Transverse colon (tissue), 4 donors: ENCODE measurements at regions not wholly inside any gene's neighbourhood (a gene's known extent, or its start where the extent isn't known, plus 50 kb on each side); places are given as distances from the start of the nearest gene placed in this dataset.

Experiments used
- DNase-seq: peaks from one replicate; pipeline ENCODE4 v3.0.0-alpha.2; 2019
- H3K27ac ChIP-seq, 4 donors: fragments of 200-600 bp; sonication (generic); 2 replicates each; pipeline ENCODE4 v1.5.1; 2016 to 2018; ENCODE audit warnings: inconsistent platforms in 4 of 4
- H3K27me3 ChIP-seq: fragments of 200-600 bp; sonication (generic); 2 replicates; pipeline ENCODE4 v1.5.1; 2017; ENCODE audit warnings: inconsistent platforms
- H3K36me3 ChIP-seq, 4 donors: fragments of 200-600 bp; sonication (generic); 2 replicates each; pipeline ENCODE4 v1.5.1; 2017 to 2019; ENCODE audit warnings: inconsistent platforms in 4 of 4
- H3K4me1 ChIP-seq, 4 donors: fragments of 200-600 bp; sonication (generic); 2 replicates each; pipeline ENCODE4 v1.5.1; 2017 to 2020; ENCODE audit warnings: inconsistent platforms in 4 of 4
- H3K4me3 ChIP-seq, 4 donors: fragments of 200-600 bp; sonication (generic); 1 replicate in 1 of 4; 2 replicates in 3 of 4; pipeline versions ENCODE4 v1.5.1 to v1.6.1; 2017 to 2019; ENCODE audit warnings: inconsistent platforms in 4 of 4
- H3K9me3 ChIP-seq, 2 donors: fragments of 200-600 bp; sonication (generic); 2 replicates each; pipeline ENCODE4 v1.5.1; 2017 to 2019; ENCODE audit warnings: inconsistent platforms in 2 of 2
- CTCF ChIP-seq, 5 experiments: fragments of 200-600 bp in 3 of 5; fragments of 450-650 bp in 2 of 5; sonication (generic) in 3 of 5; IDR thresholded peaks; 1 replicate in 2 of 5; 2 replicates in 3 of 5; pipeline ENCODE4 v1.5.1; 2016 to 2017; ENCODE audit warnings: antibody characterized with exemption in 5 of 5, inconsistent platforms in 3 of 5, mild to moderate bottlenecking in 2 of 5, moderate library complexity in 1 of 5
- EP300 ChIP-seq: sonication (generic); formaldehyde crosslinking; IDR thresholded peaks from one replicate; pipeline ENCODE4 v1.6.1; 2017; ENCODE audit warnings: antibody characterized with exemption, low read depth
- POLR2A ChIP-seq: fragments of 450-650 bp; IDR thresholded peaks from one replicate; pipeline ENCODE4 v1.6.1; 2016; ENCODE audit warnings: antibody characterized with exemption, mild to moderate bottlenecking, moderate library complexity
- POLR2AphosphoS5 ChIP-seq, 3 donors: sonication (generic); formaldehyde crosslinking; IDR thresholded peaks; one replicate each; pipeline ENCODE4 v1.6.1; 2016; ENCODE audit warnings: antibody characterized with exemption in 3 of 3
- WGBS, 2 donors: methylation state at CpG; one replicate each; pipeline ENCODE4 v1.1.5; 2018; ENCODE audit warnings: low coverage in 1 of 2; 5-methylcytosine and 5-hydroxymethylcytosine counted together
- in situ Hi-C, 4 donors: fragments of 200-750 bp; cut with MboI; loops; one replicate each; pipeline versions ENCODE4 v1.15.0 to v1.15.1; 2017; ENCODE audit warnings: low sequenced_read_pairs in 3 of 4, low pct_ligation_motif_present in 1 of 4, low pct_unique_long_range_greater_than_20kb in 1 of 4
- intact Hi-C: fragments of 100-400 bp; cut with DNase I; formaldehyde crosslinking; loops from one replicate; pipeline ENCODE4 v1.15.1; 2023; ENCODE audit warnings: low total_unique reads

- Histone ChIP-seq H3K4me3 (no peak overlapping the region), H3K4me1 (no peaks in the 10 kb centered on the region), H3K36me3 (no peaks in the 10 kb centered on the region), H3K27ac (no peak overlapping the region), H3K9me3 (no peaks in the 10 kb centered on the region), H3K27me3 (no peaks in the 10 kb centered on the region)
- WGBS, 2 donors: 67 to 89% methylated on average over 2 of the region's 2 CpGs
- DNase-seq: no peak
- TF ChIP-seq POLR2AphosphoS5 (IDR thresholded peaks at IDR 0.05) (no peak), POLR2A (no peak), EP300 (no peak), CTCF (IDR thresholded peaks at IDR 0.05) (no peak)
- in situ Hi-C loops: no loop called here
- intact Hi-C loops: no loop called here
These were observed 388.9 kb upstream of the RGPD4 start for GRCh38 chr2:107437807-107438206.

DNA sequence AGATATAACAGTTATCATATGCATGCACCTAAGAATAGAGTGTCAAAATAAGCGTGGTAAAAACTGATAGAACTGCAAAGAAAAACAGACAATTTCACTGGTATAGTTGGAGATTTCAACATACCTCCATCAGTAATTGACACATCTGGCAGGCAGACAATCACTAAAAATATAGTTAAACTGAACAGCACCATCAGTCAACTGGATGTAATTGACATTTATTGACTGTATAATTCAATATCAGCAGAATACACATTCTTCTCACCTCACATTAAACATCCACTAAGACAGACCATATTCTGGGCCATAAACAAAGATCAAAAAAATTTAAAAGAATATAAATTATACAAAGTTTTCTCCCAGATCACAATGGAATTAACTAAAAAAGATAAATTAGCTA, 378.5 kb upstream of the RGPD4 start:
- H3K27ac ChIP-seq: no peak overlapping the region
- H3K4me1 ChIP-seq: no peaks in the 10 kb centered on the region
- no peaks in the 10 kb centered on the region for H3K27me3 ChIP-seq
- H3K36me3 ChIP-seq: no peaks in the 10 kb centered on the region
- no peaks in the 10 kb centered on the region for H3K9me3 ChIP-seq
- intact Hi-C loops: no loop called here
- H3K4me3 ChIP-seq: no peak overlapping the region
- in situ Hi-C loops: no loop called here
- no peak for DNase-seq
- 82 to 86% methylated on average over 1 of the region's 1 CpG for WGBS, 2 donors
- TF ChIP-seq POLR2A: no peak
- TF ChIP-seq EP300: no peak
- TF ChIP-seq CTCF (IDR thresholded peaks at IDR 0.05): no peak
- no peak for TF ChIP-seq POLR2AphosphoS5 (IDR thresholded peaks at IDR 0.05)

DNA sequence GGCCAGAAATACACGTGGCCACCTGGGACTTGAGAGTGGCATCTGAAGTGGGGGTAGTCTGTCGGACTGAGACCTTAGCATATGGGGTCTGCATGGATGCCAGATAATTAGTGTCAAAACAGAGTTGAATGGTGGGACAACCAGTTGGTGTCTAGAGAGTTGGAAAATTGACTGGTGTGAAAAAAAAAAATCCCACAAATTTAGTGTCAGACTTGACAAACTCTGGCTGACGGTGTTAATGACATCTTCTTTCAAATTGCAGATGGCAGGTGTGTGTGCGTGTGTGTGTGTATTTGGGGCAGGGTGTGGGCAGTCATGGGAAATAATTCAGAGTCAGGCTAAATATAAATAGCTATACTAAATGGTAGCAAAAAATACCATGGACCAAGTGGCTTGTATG, 365.4 kb upstream of the RGPD4 start:
- Histone ChIP-seq H3K27ac (no peak overlapping the region), H3K4me3 (no peak overlapping the region), H3K27me3 (no peaks in the 10 kb centered on the region), H3K36me3 (no peaks in the 10 kb centered on the region), H3K4me1 (no peaks in the 10 kb centered on the region), H3K9me3 (no peaks in the 10 kb centered on the region)
- 58 to 65% methylated on average over 4 of the region's 4 CpGs for WGBS, 2 donors
- TF ChIP-seq POLR2AphosphoS5 (IDR thresholded peaks at IDR 0.05) (no peak), EP300 (no peak), POLR2A (no peak), CTCF (IDR thresholded peaks at IDR 0.05) (no peak)
- in situ Hi-C loops (no loop called here), intact Hi-C loops (no loop called here)
- no peak for DNase-seq

- Histone ChIP-seq H3K27me3 (no peaks in the 10 kb centered on the region), H3K4me1 (no peaks in the 10 kb centered on the region), H3K27ac (no peak overlapping the region), H3K4me3 (no peak overlapping the region), H3K36me3 (no peaks in the 10 kb centered on the region), H3K9me3 (no peaks in the 10 kb centered on the region)
- 92 to 95% methylated on average over 2 of the region's 2 CpGs for WGBS, 2 donors
- DNase-seq: no peak
- intact Hi-C loops (no loop called here), in situ Hi-C loops (no loop called here)
- TF ChIP-seq EP300 (no peak), POLR2AphosphoS5 (IDR thresholded peaks at IDR 0.05) (no peak), POLR2A (no peak), CTCF (IDR thresholded peaks at IDR 0.05) (no peak)
These were observed 364.5 kb upstream of the RGPD4 start for GRCh38 chr2:107462181-107462580.
